GM23248 (cell line): ENCODE measurements at regions not wholly inside any gene's neighbourhood (a gene's known extent, or its start where the extent isn't known, plus 50 kb on each side); places are given as distances from the start of the nearest gene placed in this dataset.
"Not testable (repeated sequence)": the region's sequence is repeated elsewhere in the genome, so short reads cannot be mapped to it uniquely, and the experiment has no call there.

Experiments used
- EZH2 ChIP-seq: fragments of 200-600 bp; sonication (generic); IDR thresholded peaks from 2 replicates; pipeline ENCODE4 v1.6.1; 2018; ENCODE audit warnings: antibody characterized with exemption, mild to moderate bottlenecking; ENCODE audit not compliant: insufficient read depth, poor library complexity, severe bottlenecking
- EZH2phosphoT487 ChIP-seq: fragments of 200-600 bp; sonication (generic); IDR thresholded peaks from 2 replicates; pipeline ENCODE4 v1.6.1; 2018; ENCODE audit warnings: antibody characterized with exemption, moderate library complexity, mild to moderate bottlenecking, low read depth; ENCODE audit not compliant: insufficient read depth

GRCh38 chr6:74438395-74438794, 742.4 kb downstream of the CD109 start:
- TF ChIP-seq EZH2, EZH2phosphoT487: not testable (repeated sequence)
